ENCODE measurements at regions not wholly inside any gene's neighbourhood (a gene's known extent, or its start where the extent isn't known, plus 50 kb on each side); places are given as distances from the start of the nearest gene placed in this dataset.

GRCh38 chr17:36786867-36787266 is 150.4 kb upstream of the LHX1 start:
- TF ChIP-seq CTCF (IDR thresholded peaks at IDR 0.05) (no peak), POLR2A (IDR thresholded peaks at IDR 0.05) (no peak)
- Histone ChIP-seq H3K9me3 (no peaks in the 10 kb centered on the region), H3K27me3 (no peaks in the 10 kb centered on the region), H3K4me1 (no peaks in the 10 kb centered on the region), H3K36me3 (no peaks in the 10 kb centered on the region), H3K4me3 (no peak overlapping the region), H3K27ac (no peak overlapping the region)
- no peak for DNase-seq

- Histone ChIP-seq H3K4me3 (no peak overlapping the region), H3K36me3 (no peaks in the 10 kb centered on the region), H3K9me3 (no peaks in the 10 kb centered on the region), H3K27ac (no peak overlapping the region), H3K27me3 (no peaks in the 10 kb centered on the region), H3K4me1 (no peaks in the 10 kb centered on the region)
- TF ChIP-seq POLR2A (IDR thresholded peaks at IDR 0.05) (no peak), CTCF (IDR thresholded peaks at IDR 0.05) (no peak)
- DNase-seq = no peak
Observed at GRCh38 chr17:36791150-36791941, 145.9 kb upstream of the LHX1 start.

- Histone ChIP-seq H3K36me3 (no peaks in the 10 kb centered on the region), H3K4me3 (no peak overlapping the region), H3K4me1 (no peaks in the 10 kb centered on the region), H3K27ac (no peak overlapping the region), H3K27me3 (no peaks in the 10 kb centered on the region), H3K9me3 (no peaks in the 10 kb centered on the region)
- TF ChIP-seq POLR2A (IDR thresholded peaks at IDR 0.05) (no peak), CTCF (IDR thresholded peaks at IDR 0.05) (no peak)
- no peak for DNase-seq
Observed at GRCh38 chr17:36791942-36792475, 145.3 kb upstream of the LHX1 start.

DNA sequence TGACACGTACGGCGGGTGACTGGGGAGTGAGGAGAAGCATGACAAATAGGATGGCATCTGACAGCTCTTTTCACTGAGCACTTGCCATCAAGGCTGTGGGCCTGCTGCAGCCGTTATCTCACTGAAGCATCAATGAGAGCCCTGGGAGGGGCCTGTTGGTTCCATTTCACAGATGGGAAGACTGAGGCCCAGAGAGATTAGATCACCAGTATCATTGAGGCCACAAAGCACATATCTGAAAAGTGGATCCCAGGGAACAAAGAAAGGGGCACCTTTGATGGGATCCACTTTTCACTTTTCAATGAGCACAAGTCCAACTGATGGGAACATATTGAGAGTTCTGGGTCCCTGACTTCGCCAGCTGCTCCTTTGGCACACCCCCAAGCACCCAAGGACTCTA is 144.4 kb upstream of the LHX1 start:
- Histone ChIP-seq H3K4me1 (no peaks in the 10 kb centered on the region), H3K4me3 (no peak overlapping the region), H3K27me3 (no peaks in the 10 kb centered on the region), H3K27ac (no peak overlapping the region), H3K9me3 (no peaks in the 10 kb centered on the region), H3K36me3 (no peaks in the 10 kb centered on the region)
- TF ChIP-seq POLR2A (IDR thresholded peaks at IDR 0.05) = no peak
- TF ChIP-seq CTCF (IDR thresholded peaks at IDR 0.05) = no peak
- DNase-seq = no peak

- Histone ChIP-seq H3K4me3 (no peak overlapping the region), H3K27me3 (no peaks in the 10 kb centered on the region), H3K4me1 (no peaks in the 10 kb centered on the region), H3K9me3 (no peaks in the 10 kb centered on the region), H3K36me3 (no peaks in the 10 kb centered on the region), H3K27ac (no peak overlapping the region)
- TF ChIP-seq CTCF (IDR thresholded peaks at IDR 0.05) = no peak
- DNase-seq = no peak
Observed at GRCh38 chr17:36793976-36794375, 143.3 kb upstream of the LHX1 start.

Measured in Peyer's patch (tissue), 4 donors.